SKM-1 treated with dmso at 0.1 percent for 144 hours (cell line): ENCODE measurements at regions not wholly inside any gene's neighbourhood (a gene's known extent, or its start where the extent isn't known, plus 50 kb on each side); places are given as distances from the start of the nearest gene placed in this dataset.
A peak's percentile ranks its signal among the peaks of the same experiment; 100 is the strongest.
"Not testable (repeated sequence)": the region's sequence is repeated elsewhere in the genome, so short reads cannot be mapped to it uniquely, and the experiment has no call there.

Source experiments
- DNase-seq: peaks from one replicate; lab custom pipeline; 2025; ENCODE audit not compliant: unreplicated experiment; lab: John Stamatoyannopoulos, UW

GRCh38 chr4:155473420-155474095 lies 96.8 kb upstream of the MAP9 start:
- DNase-seq = no peak

- no peak for DNase-seq
Measured at GRCh38 chr4:155468282-155468681, 91.5 kb upstream of the MAP9 start.

GRCh38 chr4:155450676-155451075 lies 73.9 kb upstream of the MAP9 start:
- peak; percentile 31 for DNase-seq

- no peak for DNase-seq
Measured at GRCh38 chr4:155445306-155445705, 68.5 kb upstream of the MAP9 start.

GRCh38 chr4:155444721-155445120 lies 68.0 kb upstream of the MAP9 start:
- no peak for DNase-seq

- peak; percentile 21 for DNase-seq
Measured at GRCh38 chr4:155442267-155443105, 65.7 kb upstream of the MAP9 start.

GRCh38 chr4:155441475-155441874 lies 64.7 kb upstream of the MAP9 start:
- DNase-seq = no peak

- not testable (repeated sequence) for DNase-seq
Measured at GRCh38 chr4:155439760-155440159, 63.0 kb upstream of the MAP9 start.

- DNase-seq = no peak
Measured at GRCh38 chr4:155434904-155435303, 58.1 kb upstream of the MAP9 start.

GRCh38 chr4:155434366-155434765 lies 57.6 kb upstream of the MAP9 start:
- DNase-seq = no peak

GRCh38 chr4:155433636-155434360 lies 57.0 kb upstream of the MAP9 start:
- DNase-seq = no peak

- no peak for DNase-seq
Measured at GRCh38 chr4:155430895-155431795, 54.4 kb upstream of the MAP9 start.

GRCh38 chr4:155428128-155428527 lies 51.4 kb upstream of the MAP9 start:
- no peak for DNase-seq

- DNase-seq = no peak
Measured at GRCh38 chr4:155426953-155427352, 50.2 kb upstream of the MAP9 start.
